BE2C (cell line): ENCODE measurements at regions not wholly inside any gene's neighbourhood (a gene's known extent, or its start where the extent isn't known, plus 50 kb on each side); places are given as distances from the start of the nearest gene placed in this dataset.

Source experiments
- DNase-seq: peaks from one replicate; pipeline ENCODE4 v3.0.0-alpha.2; 2020
- H3K27me3 ChIP-seq: fragments of 250-450 bp; sonication (Bioruptor Pico); 2 replicates; pipeline ENCODE4 v1.5.1; 2020; ENCODE audit warnings: mild to moderate bottlenecking
- H3K36me3 ChIP-seq: fragments of 250-450 bp; sonication (Bioruptor Pico); 2 replicates; pipeline ENCODE4 v1.5.1; 2020; ENCODE audit warnings: mild to moderate bottlenecking
- H3K4me1 ChIP-seq: fragments of 250-450 bp; sonication (Bioruptor Pico); 2 replicates; pipeline ENCODE4 v1.5.1; 2020
- H3K4me3 ChIP-seq: 2 replicates; pipeline ENCODE4 v1.5.1; 2011; ENCODE audit warnings: low read depth, low read length
- H3K9me3 ChIP-seq: fragments of 250-450 bp; sonication (Bioruptor Pico); 2 replicates; pipeline ENCODE4 v1.5.1; 2020
- CTCF ChIP-seq: IDR thresholded peaks from 2 replicates; pipeline ENCODE4 v1.5.1; 2012; ENCODE audit warnings: mild to moderate bottlenecking, low read depth, low read length

- DNase-seq: no peak
- Histone ChIP-seq H3K9me3 (no peaks in the 10 kb centered on the region), H3K27me3 (no peaks in the 10 kb centered on the region), H3K36me3 (no peaks in the 10 kb centered on the region), H3K4me3 (no peak overlapping the region), H3K4me1 (peaks cover 6% of the 10 kb centered on the region)
- TF ChIP-seq CTCF: no peak
Measured at GRCh38 chr4:159038536-159038935, 64.3 kb upstream of the RAPGEF2 start.

GRCh38 chr4:159041054-159042034, 61.5 kb upstream of the RAPGEF2 start:
- Histone ChIP-seq H3K4me3 (no peak overlapping the region), H3K36me3 (no peaks in the 10 kb centered on the region), H3K4me1 (peaks cover 6% of the 10 kb centered on the region), H3K9me3 (no peaks in the 10 kb centered on the region), H3K27me3 (no peaks in the 10 kb centered on the region)
- no peak for DNase-seq
- TF ChIP-seq CTCF: no peak

- H3K4me3 ChIP-seq: no peak overlapping the region
- no peaks in the 10 kb centered on the region for H3K9me3 ChIP-seq
- no peaks in the 10 kb centered on the region for H3K27me3 ChIP-seq
- H3K4me1 ChIP-seq: peaks cover 6% of the 10 kb centered on the region
- H3K36me3 ChIP-seq: no peaks in the 10 kb centered on the region
- TF ChIP-seq CTCF: peak; percentile 12; the same call in 1 of the 2 replicates
- peak; percentile 84 for DNase-seq
Measured at GRCh38 chr4:159042097-159042605, 60.7 kb upstream of the RAPGEF2 start.

GRCh38 chr4:159042868-159043267, 60.0 kb upstream of the RAPGEF2 start:
- TF ChIP-seq CTCF: no peak
- no peak for DNase-seq
- Histone ChIP-seq H3K27me3 (no peaks in the 10 kb centered on the region), H3K9me3 (no peaks in the 10 kb centered on the region), H3K36me3 (no peaks in the 10 kb centered on the region), H3K4me3 (no peak overlapping the region), H3K4me1 (peaks cover 6% of the 10 kb centered on the region)

- Histone ChIP-seq H3K27me3 (no peaks in the 10 kb centered on the region), H3K4me1 (peaks cover 6% of the 10 kb centered on the region), H3K9me3 (no peaks in the 10 kb centered on the region), H3K36me3 (no peaks in the 10 kb centered on the region), H3K4me3 (no peak overlapping the region)
- no peak for TF ChIP-seq CTCF
- no peak for DNase-seq
Measured at GRCh38 chr4:159043861-159044260, 59.0 kb upstream of the RAPGEF2 start.

- Histone ChIP-seq H3K4me1 (peaks cover 6% of the 10 kb centered on the region), H3K4me3 (no peak overlapping the region)
Measured at GRCh38 chr4:159045321-159045720, 57.6 kb upstream of the RAPGEF2 start.

More at GRCh38 chr4:159045321-159045720, 57.6 kb upstream of the RAPGEF2 start:
- Histone ChIP-seq H3K36me3 (no peaks in the 10 kb centered on the region), H3K27me3 (no peaks in the 10 kb centered on the region), H3K9me3 (no peaks in the 10 kb centered on the region)
- DNase-seq: no peak
- no peak for TF ChIP-seq CTCF
